Uterus (tissue), 3 donors: ENCODE measurements at regions not wholly inside any gene's neighbourhood (a gene's known extent, or its start where the extent isn't known, plus 50 kb on each side); places are given as distances from the start of the nearest gene placed in this dataset.

Source experiments
- DNase-seq, 2 donors: peaks; one replicate each; pipeline ENCODE4 v3.0.0-alpha.2; 2019 to 2020
- H3K27ac ChIP-seq, 2 donors: fragments of 200-600 bp; sonication (generic); 1 replicate in 1 of 2; 2 replicates in 1 of 2; pipeline ENCODE4 v1.5.1; 2016 to 2018
- H3K27me3 ChIP-seq, 2 donors: fragments of 200-600 bp; sonication (generic); one replicate each; pipeline ENCODE4 v1.5.1; 2018 to 2019; ENCODE audit warnings: control low read depth in 1 of 2
- H3K36me3 ChIP-seq, 2 donors: fragments of 200-600 bp; sonication (generic); one replicate each; pipeline ENCODE4 v1.5.1; 2019; ENCODE audit warnings: control low read depth in 1 of 2
- H3K4me1 ChIP-seq, 2 donors: fragments of 200-600 bp; sonication (generic); one replicate each; pipeline ENCODE4 v1.5.1; 2018 to 2019; ENCODE audit warnings: control low read depth in 1 of 2
- H3K4me3 ChIP-seq, 2 donors: fragments of 200-600 bp; sonication (generic); 1 replicate in 1 of 2; 2 replicates in 1 of 2; pipeline ENCODE4 v1.5.1; 2018 to 2019; ENCODE audit warnings: mild to moderate bottlenecking in 1 of 2
- H3K9me3 ChIP-seq, 2 donors: fragments of 200-600 bp; sonication (generic); one replicate each; pipeline ENCODE4 v1.5.1; 2019; ENCODE audit warnings: control low read depth in 1 of 2
- POLR2A ChIP-seq, 2 donors: fragments of 450-650 bp; IDR thresholded peaks; one replicate each; pipeline ENCODE4 v1.6.1; 2016; ENCODE audit warnings: antibody characterized with exemption in 2 of 2, mild to moderate bottlenecking in 1 of 2, moderate library complexity in 1 of 2
- intact Hi-C: fragments of 100-400 bp; cut with DNase I; formaldehyde crosslinking; loops from one replicate; pipeline ENCODE4 v1.15.1; 2023; ENCODE audit warnings: low total_unique reads
- TF ChIP-seq, protein P1 (sequence below), 4 experiments: fragments of 200-600 bp in 2 of 4; fragments of 450-650 bp in 2 of 4; sonication (generic) in 2 of 4; IDR thresholded peaks; one replicate each; pipeline ENCODE4 v1.5.1; 2016 to 2019; ENCODE audit warnings: antibody characterized with exemption in 4 of 4, mild to moderate bottlenecking in 2 of 4, moderate library complexity in 1 of 4
- donor health status: DM: yes; HTN: yes; CAD: no.

DNA sequence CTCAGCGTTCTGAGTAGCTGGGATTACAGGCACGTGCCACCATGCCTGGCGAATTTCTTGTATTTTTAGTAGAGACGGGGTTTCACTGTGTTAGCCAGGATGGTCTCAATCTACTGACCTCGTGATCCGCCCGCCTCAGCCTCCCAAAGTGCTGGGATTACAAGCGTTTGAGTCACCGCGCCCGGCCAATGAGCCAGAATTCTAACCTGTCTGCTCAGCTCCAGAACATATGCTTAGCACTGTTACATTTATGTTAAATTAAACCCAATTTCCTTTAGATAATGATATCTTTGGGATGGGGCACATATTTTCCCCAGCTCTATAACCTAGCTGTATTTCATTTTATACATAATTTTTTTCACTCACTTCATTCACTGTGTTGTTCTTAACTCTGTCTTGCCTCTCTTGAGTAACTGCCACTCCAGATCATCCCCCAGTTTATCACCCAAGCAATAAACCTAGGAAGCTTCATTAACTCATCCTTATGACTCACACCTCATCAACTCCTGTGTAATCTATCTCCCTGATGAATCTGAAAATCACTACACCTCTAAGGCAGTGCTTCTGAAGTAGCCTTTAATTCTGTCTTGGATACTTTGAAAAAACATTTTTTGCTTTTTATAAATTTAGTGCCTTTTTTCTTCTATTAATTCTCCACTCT, 559.7 kb upstream of the ZWINT start:
- no peak for DNase-seq
- Histone ChIP-seq H3K4me3 (no peak overlapping the region), H3K4me1 (no peaks in the 10 kb centered on the region), H3K27ac (no peak overlapping the region), H3K9me3 (no peaks in the 10 kb centered on the region), H3K27me3 (no peaks in the 10 kb centered on the region), H3K36me3 (no peaks in the 10 kb centered on the region)
- TF ChIP-seq POLR2A (IDR thresholded peaks at IDR 0.05), result no peak
- TF ChIP-seq, protein P1, sequence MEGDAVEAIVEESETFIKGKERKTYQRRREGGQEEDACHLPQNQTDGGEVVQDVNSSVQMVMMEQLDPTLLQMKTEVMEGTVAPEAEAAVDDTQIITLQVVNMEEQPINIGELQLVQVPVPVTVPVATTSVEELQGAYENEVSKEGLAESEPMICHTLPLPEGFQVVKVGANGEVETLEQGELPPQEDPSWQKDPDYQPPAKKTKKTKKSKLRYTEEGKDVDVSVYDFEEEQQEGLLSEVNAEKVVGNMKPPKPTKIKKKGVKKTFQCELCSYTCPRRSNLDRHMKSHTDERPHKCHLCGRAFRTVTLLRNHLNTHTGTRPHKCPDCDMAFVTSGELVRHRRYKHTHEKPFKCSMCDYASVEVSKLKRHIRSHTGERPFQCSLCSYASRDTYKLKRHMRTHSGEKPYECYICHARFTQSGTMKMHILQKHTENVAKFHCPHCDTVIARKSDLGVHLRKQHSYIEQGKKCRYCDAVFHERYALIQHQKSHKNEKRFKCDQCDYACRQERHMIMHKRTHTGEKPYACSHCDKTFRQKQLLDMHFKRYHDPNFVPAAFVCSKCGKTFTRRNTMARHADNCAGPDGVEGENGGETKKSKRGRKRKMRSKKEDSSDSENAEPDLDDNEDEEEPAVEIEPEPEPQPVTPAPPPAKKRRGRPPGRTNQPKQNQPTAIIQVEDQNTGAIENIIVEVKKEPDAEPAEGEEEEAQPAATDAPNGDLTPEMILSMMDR (IDR thresholded peaks at IDR 0.05), result no peak
- intact Hi-C loops, result no loop called here

DNA sequence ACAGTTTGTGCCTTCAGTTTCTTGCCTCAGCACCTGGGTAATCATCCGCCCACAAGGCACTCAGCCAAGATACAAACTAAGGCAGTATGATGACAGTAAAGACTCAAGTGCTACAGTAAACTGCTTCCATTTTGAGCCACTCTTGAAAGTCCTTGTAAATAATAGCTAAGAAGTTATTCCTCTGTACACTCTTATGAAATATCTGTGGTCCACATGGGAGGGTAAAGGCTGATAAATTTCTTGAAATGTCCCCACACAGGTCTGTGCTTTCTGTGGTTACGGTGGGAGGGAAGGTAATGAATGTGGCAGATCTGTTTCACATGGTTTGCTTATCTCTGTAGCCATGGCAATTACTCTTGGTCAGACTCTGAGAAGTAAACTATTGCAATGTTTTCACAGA, 551.0 kb upstream of the ZWINT start:
- H3K4me1 ChIP-seq, result no peaks in the 10 kb centered on the region
- TF ChIP-seq, protein P1 (IDR thresholded peaks at IDR 0.05), result no peak
- no peak for TF ChIP-seq POLR2A (IDR thresholded peaks at IDR 0.05)

DNA sequence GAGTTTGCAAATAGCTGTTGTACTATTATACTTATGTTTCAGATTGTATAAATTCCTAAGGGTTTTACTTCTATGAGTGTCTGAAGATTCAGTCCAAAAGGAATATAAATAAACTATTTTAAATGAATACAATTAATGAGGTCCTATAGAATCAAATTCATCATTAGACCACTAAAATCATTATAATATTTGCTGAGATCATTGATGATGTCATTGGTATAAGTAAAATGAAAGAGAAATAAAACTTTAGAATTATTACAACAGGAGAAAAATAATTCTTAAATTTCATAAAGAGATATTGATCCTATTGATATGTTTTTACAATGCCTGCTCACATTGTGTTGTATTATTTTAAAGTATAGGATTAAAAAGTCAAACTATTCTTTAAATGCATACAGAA, 544.0 kb upstream of the ZWINT start:
- Histone ChIP-seq H3K27me3 (no peaks in the 10 kb centered on the region), H3K4me1 (no peaks in the 10 kb centered on the region), H3K4me3 (no peak overlapping the region), H3K27ac (no peak overlapping the region), H3K9me3 (no peaks in the 10 kb centered on the region), H3K36me3 (no peaks in the 10 kb centered on the region)
- no peak for TF ChIP-seq POLR2A (IDR thresholded peaks at IDR 0.05)
- TF ChIP-seq, protein P1 (IDR thresholded peaks at IDR 0.05), result no peak
- intact Hi-C loops, result no loop called here
- no peak for DNase-seq

More for the DNA sequence above, 551.0 kb upstream of the ZWINT start:
- no peaks in the 10 kb centered on the region for H3K27me3 ChIP-seq
- no peak overlapping the region for H3K27ac ChIP-seq
- no peak overlapping the region for H3K4me3 ChIP-seq
- intact Hi-C loops, result no loop called here
- H3K9me3 ChIP-seq, result no peaks in the 10 kb centered on the region
- DNase-seq, result no peak
- H3K36me3 ChIP-seq, result no peaks in the 10 kb centered on the region

DNA sequence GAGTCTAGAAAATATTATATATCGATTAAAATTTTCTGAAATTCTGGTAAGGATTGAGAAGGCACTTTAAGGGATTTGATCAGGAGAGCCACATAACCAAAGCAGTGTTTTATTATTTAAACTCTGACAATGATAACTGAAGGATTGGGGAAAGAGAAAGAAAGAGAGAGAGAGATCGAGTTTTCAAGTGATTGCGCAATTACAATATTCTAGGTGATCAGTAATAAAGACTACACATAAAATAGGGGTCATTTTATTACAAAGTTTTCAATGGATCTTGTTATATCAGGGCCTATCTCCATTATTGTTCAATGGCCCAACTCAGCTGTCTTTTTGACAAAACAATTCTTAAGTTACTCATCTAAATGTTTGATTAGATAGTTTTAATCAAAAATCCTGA, 541.5 kb upstream of the ZWINT start:
- no peaks in the 10 kb centered on the region for H3K4me1 ChIP-seq

DNA sequence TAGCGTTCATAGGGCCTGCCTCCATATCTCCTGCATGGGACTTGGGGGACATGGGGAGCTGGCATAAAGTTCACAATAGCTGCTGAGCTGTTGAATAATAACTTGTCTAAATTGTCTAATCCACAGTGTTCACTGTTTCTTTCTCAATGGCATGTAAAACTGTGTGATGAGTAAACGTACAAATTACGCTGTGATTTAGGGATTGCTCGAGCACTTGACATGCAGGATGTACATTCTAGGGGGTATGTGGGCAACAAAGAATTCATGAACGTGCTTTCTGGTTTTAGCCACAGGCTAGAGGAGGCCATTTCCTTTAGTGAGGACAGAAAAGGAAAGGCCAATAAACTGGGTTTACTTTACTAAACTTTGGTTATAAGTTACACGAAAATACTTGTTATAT, 534.2 kb upstream of the ZWINT start:
- no peaks in the 10 kb centered on the region for H3K36me3 ChIP-seq
- H3K27me3 ChIP-seq, result no peaks in the 10 kb centered on the region
- H3K4me1 ChIP-seq, result no peaks in the 10 kb centered on the region
- DNase-seq, result no peak
- no peak overlapping the region for H3K4me3 ChIP-seq
- TF ChIP-seq POLR2A (IDR thresholded peaks at IDR 0.05), result no peak
- TF ChIP-seq, protein P1 (IDR thresholded peaks at IDR 0.05), result no peak
- H3K9me3 ChIP-seq, result no peaks in the 10 kb centered on the region
- no peak overlapping the region for H3K27ac ChIP-seq
- intact Hi-C loops, result no loop called here

More for the DNA sequence above, 541.5 kb upstream of the ZWINT start:
- intact Hi-C loops, result no loop called here
- no peak overlapping the region for H3K27ac ChIP-seq
- no peaks in the 10 kb centered on the region for H3K27me3 ChIP-seq
- TF ChIP-seq, protein P1 (IDR thresholded peaks at IDR 0.05), result no peak
- TF ChIP-seq POLR2A (IDR thresholded peaks at IDR 0.05), result no peak
- no peaks in the 10 kb centered on the region for H3K36me3 ChIP-seq
- H3K4me3 ChIP-seq, result no peak overlapping the region
- no peaks in the 10 kb centered on the region for H3K9me3 ChIP-seq
- no peak for DNase-seq
